ENCODE measurements at regions not wholly inside any gene's neighbourhood (a gene's known extent, or its start where the extent isn't known, plus 50 kb on each side); places are given as distances from the start of the nearest gene placed in this dataset.
A peak's percentile ranks its signal among the peaks of the same experiment; 100 is the strongest.

GRCh38 chr1:79364896-79365295 lies 358.4 kb upstream of the ADGRL4 start:
- Histone ChIP-seq H3K27me3 (ENCODE audit: control insufficient read depth in 5 of 5, insufficient read depth in 4 of 5, low read length in 5 of 5) (no peaks in the 10 kb centered on the region), H3K36me3 (ENCODE audit: control insufficient read depth in 5 of 5, insufficient read depth in 5 of 5, low read length in 5 of 5) (no peaks in the 10 kb centered on the region), H3K27ac (ENCODE audit: low read depth, low read length) (no peak overlapping the region), H3K9me3 (ENCODE audit: control insufficient read depth in 5 of 5, low read length in 5 of 5) (no peaks in the 10 kb centered on the region), H3K4me1 (ENCODE audit: control insufficient read depth in 5 of 5, insufficient read depth in 5 of 5, low read length in 5 of 5) (no peaks in the 10 kb centered on the region), H3K9ac (ENCODE audit: low read length in 5 of 5) (no peak overlapping the region), H3K4me3 (ENCODE audit: low read depth in 1 of 5, low read length in 5 of 5) (no peak overlapping the region)

- H3K27me3 ChIP-seq (ENCODE audit: control insufficient read depth in 5 of 5, insufficient read depth in 4 of 5, low read length in 5 of 5) = no peaks in the 10 kb centered on the region
- H3K4me3 ChIP-seq (ENCODE audit: low read depth in 1 of 5, low read length in 5 of 5) = no peak overlapping the region
- no peak overlapping the region for H3K27ac ChIP-seq (ENCODE audit: low read depth, low read length)
- H3K36me3 ChIP-seq (ENCODE audit: control insufficient read depth in 5 of 5, insufficient read depth in 5 of 5, low read length in 5 of 5) = no peaks in the 10 kb centered on the region
- H3K9ac ChIP-seq (ENCODE audit: low read length in 5 of 5) = no peak overlapping the region
- H3K9me3 ChIP-seq (ENCODE audit: control insufficient read depth in 5 of 5, low read length in 5 of 5) = no peaks in the 10 kb centered on the region
- H3K4me1 ChIP-seq (ENCODE audit: control insufficient read depth in 5 of 5, insufficient read depth in 5 of 5, low read length in 5 of 5) = no peaks in the 10 kb centered on the region
These were observed 356.9 kb upstream of the ADGRL4 start for GRCh38 chr1:79363430-79363829.

GRCh38 chr1:79362470-79362869 lies 355.9 kb upstream of the ADGRL4 start:
- no peak overlapping the region for H3K27ac ChIP-seq (ENCODE audit: low read depth, low read length)
- no peak overlapping the region for H3K9ac ChIP-seq (ENCODE audit: low read length in 5 of 5)
- H3K27me3 ChIP-seq (ENCODE audit: control insufficient read depth in 5 of 5, insufficient read depth in 4 of 5, low read length in 5 of 5) = no peaks in the 10 kb centered on the region
- H3K4me3 ChIP-seq (ENCODE audit: low read depth in 1 of 5, low read length in 5 of 5) = no peak overlapping the region
- H3K9me3 ChIP-seq (ENCODE audit: control insufficient read depth in 5 of 5, low read length in 5 of 5) = no peaks in the 10 kb centered on the region
- H3K4me1 ChIP-seq (ENCODE audit: control insufficient read depth in 5 of 5, insufficient read depth in 5 of 5, low read length in 5 of 5) = no peaks in the 10 kb centered on the region
- H3K36me3 ChIP-seq (ENCODE audit: control insufficient read depth in 5 of 5, insufficient read depth in 5 of 5, low read length in 5 of 5) = no peaks in the 10 kb centered on the region

DNA sequence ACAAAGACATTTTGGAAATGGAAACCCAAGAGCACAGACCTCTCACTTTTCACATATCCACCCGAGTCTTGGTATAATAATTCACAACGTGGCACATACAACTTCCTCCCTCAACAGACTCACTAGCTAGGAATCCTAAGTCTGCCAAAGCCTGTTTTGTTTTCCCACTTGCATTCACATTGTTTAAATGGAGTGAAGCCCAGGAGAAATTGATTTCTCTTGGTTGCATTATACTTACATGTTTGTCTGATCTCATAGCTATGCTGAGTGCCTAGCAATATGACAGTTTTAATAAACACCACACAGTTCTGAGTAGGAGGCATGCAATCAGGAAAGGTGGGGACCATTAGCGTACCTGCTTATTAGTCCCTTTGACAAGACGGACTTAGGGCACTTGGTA lies 348.6 kb upstream of the ADGRL4 start:
- no peaks in the 10 kb centered on the region for H3K27me3 ChIP-seq (ENCODE audit: control insufficient read depth in 5 of 5, insufficient read depth in 4 of 5, low read length in 5 of 5)
- H3K27ac ChIP-seq (ENCODE audit: low read depth, low read length) = no peak overlapping the region
- no peak overlapping the region for H3K4me3 ChIP-seq (ENCODE audit: low read depth in 1 of 5, low read length in 5 of 5)
- no peaks in the 10 kb centered on the region for H3K36me3 ChIP-seq (ENCODE audit: control insufficient read depth in 5 of 5, insufficient read depth in 5 of 5, low read length in 5 of 5)
- H3K9me3 ChIP-seq (ENCODE audit: control insufficient read depth in 5 of 5, low read length in 5 of 5) = no peaks in the 10 kb centered on the region
- no peak overlapping the region for H3K9ac ChIP-seq (ENCODE audit: low read length in 5 of 5)
- peaks cover 0 to 4% (median 0%) of the 10 kb centered on the region in 5 donors for H3K4me1 ChIP-seq (ENCODE audit: control insufficient read depth in 5 of 5, insufficient read depth in 5 of 5, low read length in 5 of 5)

GRCh38 chr1:79353224-79353623 lies 346.7 kb upstream of the ADGRL4 start:
- Histone ChIP-seq H3K4me3 (ENCODE audit: low read depth in 1 of 5, low read length in 5 of 5) (no peak overlapping the region), H3K27ac (ENCODE audit: low read depth, low read length) (no peak overlapping the region), H3K9me3 (ENCODE audit: control insufficient read depth in 5 of 5, low read length in 5 of 5) (no peaks in the 10 kb centered on the region), H3K4me1 (ENCODE audit: control insufficient read depth in 5 of 5, insufficient read depth in 5 of 5, low read length in 5 of 5) (peaks cover 0 to 4% (median 0%) of the 10 kb centered on the region in 5 donors), H3K9ac (ENCODE audit: low read length in 5 of 5) (no peak overlapping the region), H3K27me3 (ENCODE audit: control insufficient read depth in 5 of 5, insufficient read depth in 4 of 5, low read length in 5 of 5) (no peaks in the 10 kb centered on the region), H3K36me3 (ENCODE audit: control insufficient read depth in 5 of 5, insufficient read depth in 5 of 5, low read length in 5 of 5) (no peaks in the 10 kb centered on the region)

DNA sequence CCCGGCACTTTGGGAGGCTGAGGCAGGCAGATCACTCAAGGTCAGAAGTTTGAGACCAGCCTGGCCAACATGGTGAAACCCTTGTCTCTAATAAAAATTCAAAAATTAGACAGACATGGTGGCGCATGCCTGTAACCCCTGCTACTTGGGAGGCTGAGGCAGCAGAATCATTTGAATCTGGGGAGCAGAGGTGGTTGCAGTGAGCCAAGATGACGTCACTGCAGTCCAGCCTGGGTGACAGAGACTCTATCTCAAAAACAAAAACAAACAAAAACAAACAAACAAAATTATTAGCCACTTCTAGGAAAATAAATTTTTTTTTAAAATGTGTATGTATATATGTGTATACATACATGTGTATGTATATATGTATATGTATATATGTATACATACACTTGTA lies 320.3 kb upstream of the ADGRL4 start:
- Histone ChIP-seq H3K27me3 (ENCODE audit: control insufficient read depth in 5 of 5, insufficient read depth in 4 of 5, low read length in 5 of 5) (no peaks in the 10 kb centered on the region), H3K4me3 (ENCODE audit: low read depth in 1 of 5, low read length in 5 of 5) (no peak overlapping the region), H3K9ac (ENCODE audit: low read length in 5 of 5) (no peak overlapping the region), H3K9me3 (ENCODE audit: control insufficient read depth in 5 of 5, low read length in 5 of 5) (peaks cover 0 to 7% (median 0%) of the 10 kb centered on the region in 5 donors), H3K36me3 (ENCODE audit: control insufficient read depth in 5 of 5, insufficient read depth in 5 of 5, low read length in 5 of 5) (no peaks in the 10 kb centered on the region), H3K4me1 (ENCODE audit: control insufficient read depth in 5 of 5, insufficient read depth in 5 of 5, low read length in 5 of 5) (peaks cover 0 to 3% (median 0%) of the 10 kb centered on the region in 5 donors), H3K27ac (ENCODE audit: low read depth, low read length) (no peak overlapping the region)

DNA sequence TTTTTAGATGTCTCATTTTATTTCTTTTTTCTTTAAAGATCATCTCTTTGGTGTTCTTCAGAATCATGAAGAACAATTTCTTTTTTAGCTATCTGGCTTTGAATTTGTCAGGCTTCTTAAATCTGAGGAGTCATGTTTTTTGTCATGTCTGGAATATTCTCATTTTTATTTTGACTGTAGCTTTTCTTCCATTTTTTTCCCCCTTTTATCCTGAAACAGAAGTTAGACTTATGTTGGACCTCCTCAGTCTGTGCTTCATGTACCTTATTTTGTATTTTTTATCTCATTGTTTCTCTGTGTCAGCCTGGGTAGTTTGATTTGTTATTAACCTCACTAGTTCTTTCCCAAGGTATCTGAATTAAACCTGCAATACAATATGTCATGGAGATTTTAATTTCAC lies 319.2 kb upstream of the ADGRL4 start:
- no peak overlapping the region for H3K4me3 ChIP-seq (ENCODE audit: low read depth in 1 of 5, low read length in 5 of 5)
- no peak overlapping the region for H3K27ac ChIP-seq (ENCODE audit: low read depth, low read length)
- H3K36me3 ChIP-seq (ENCODE audit: control insufficient read depth in 5 of 5, insufficient read depth in 5 of 5, low read length in 5 of 5) = no peaks in the 10 kb centered on the region
- H3K4me1 ChIP-seq (ENCODE audit: control insufficient read depth in 5 of 5, insufficient read depth in 5 of 5, low read length in 5 of 5) = peaks cover 0 to 3% (median 0%) of the 10 kb centered on the region in 5 donors
- peaks cover 0 to 7% (median 0%) of the 10 kb centered on the region in 5 donors for H3K9me3 ChIP-seq (ENCODE audit: control insufficient read depth in 5 of 5, low read length in 5 of 5)
- no peaks in the 10 kb centered on the region for H3K27me3 ChIP-seq (ENCODE audit: control insufficient read depth in 5 of 5, insufficient read depth in 4 of 5, low read length in 5 of 5)
- no peak overlapping the region for H3K9ac ChIP-seq (ENCODE audit: low read length in 5 of 5)

- Histone ChIP-seq H3K4me1 (ENCODE audit: control insufficient read depth in 5 of 5, insufficient read depth in 5 of 5, low read length in 5 of 5) (peaks cover 0 to 3% (median 0%) of the 10 kb centered on the region in 5 donors), H3K36me3 (ENCODE audit: control insufficient read depth in 5 of 5, insufficient read depth in 5 of 5, low read length in 5 of 5) (no peaks in the 10 kb centered on the region), H3K4me3 (ENCODE audit: low read depth in 1 of 5, low read length in 5 of 5) (no peak overlapping the region), H3K9me3 (ENCODE audit: control insufficient read depth in 5 of 5, low read length in 5 of 5) (peaks cover 0 to 7% (median 0%) of the 10 kb centered on the region in 5 donors), H3K27me3 (ENCODE audit: control insufficient read depth in 5 of 5, insufficient read depth in 4 of 5, low read length in 5 of 5) (no peaks in the 10 kb centered on the region), H3K27ac (ENCODE audit: low read depth, low read length) (no peak overlapping the region), H3K9ac (ENCODE audit: low read length in 5 of 5) (no peak overlapping the region)
These were observed 318.6 kb upstream of the ADGRL4 start for GRCh38 chr1:79325126-79325525.

DNA sequence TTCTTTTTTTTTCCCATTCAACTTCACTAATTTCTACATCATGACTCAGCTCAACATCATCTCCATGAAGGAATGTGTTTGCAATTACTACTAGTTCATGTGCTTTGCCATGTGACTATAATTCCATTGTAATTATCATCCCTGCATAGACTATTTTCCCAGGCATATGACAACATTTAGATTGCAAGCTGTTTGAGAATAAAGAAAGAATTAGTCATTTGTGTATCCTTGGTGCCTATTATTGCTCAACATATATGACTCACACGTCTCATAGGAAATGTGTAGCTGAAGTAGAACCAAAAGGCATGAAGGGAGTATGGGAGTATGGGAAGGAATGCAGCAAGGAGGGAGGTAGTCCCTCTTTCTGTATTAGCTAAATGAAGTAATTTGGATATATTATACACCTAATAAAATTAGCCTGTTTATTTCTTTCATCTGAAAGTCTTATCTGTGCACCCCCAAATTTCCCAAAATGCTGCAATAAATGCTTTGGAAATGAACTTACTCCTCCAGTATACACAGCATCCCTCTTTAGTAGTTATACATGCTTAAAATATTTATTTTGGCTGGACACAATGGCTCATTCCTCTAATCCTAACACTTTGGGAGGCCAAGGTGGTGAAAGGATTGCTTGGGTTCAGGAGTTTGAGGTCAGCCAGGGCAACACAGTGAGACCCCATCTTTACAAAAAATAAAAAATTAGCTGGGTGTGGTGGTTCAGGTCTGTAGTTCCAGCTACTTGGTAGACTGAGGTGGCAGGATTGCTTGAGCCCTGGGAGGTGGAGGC lies 316.9 kb upstream of the ADGRL4 start:
- H3K4me3 ChIP-seq (ENCODE audit: low read depth in 1 of 5, low read length in 5 of 5) = no peak overlapping the region
- H3K27ac ChIP-seq (ENCODE audit: low read depth, low read length) = peak overlapping the region; percentile 24
- H3K4me1 ChIP-seq (ENCODE audit: control insufficient read depth in 5 of 5, insufficient read depth in 5 of 5, low read length in 5 of 5) = peaks cover 0 to 3% (median 0%) of the 10 kb centered on the region in 5 donors
- no peaks in the 10 kb centered on the region for H3K36me3 ChIP-seq (ENCODE audit: control insufficient read depth in 5 of 5, insufficient read depth in 5 of 5, low read length in 5 of 5)
- H3K9me3 ChIP-seq (ENCODE audit: control insufficient read depth in 5 of 5, low read length in 5 of 5) = peaks cover 0 to 7% (median 0%) of the 10 kb centered on the region in 5 donors
- H3K9ac ChIP-seq (ENCODE audit: low read length in 5 of 5) = no peak overlapping the region
- H3K27me3 ChIP-seq (ENCODE audit: control insufficient read depth in 5 of 5, insufficient read depth in 4 of 5, low read length in 5 of 5) = no peaks in the 10 kb centered on the region

DNA sequence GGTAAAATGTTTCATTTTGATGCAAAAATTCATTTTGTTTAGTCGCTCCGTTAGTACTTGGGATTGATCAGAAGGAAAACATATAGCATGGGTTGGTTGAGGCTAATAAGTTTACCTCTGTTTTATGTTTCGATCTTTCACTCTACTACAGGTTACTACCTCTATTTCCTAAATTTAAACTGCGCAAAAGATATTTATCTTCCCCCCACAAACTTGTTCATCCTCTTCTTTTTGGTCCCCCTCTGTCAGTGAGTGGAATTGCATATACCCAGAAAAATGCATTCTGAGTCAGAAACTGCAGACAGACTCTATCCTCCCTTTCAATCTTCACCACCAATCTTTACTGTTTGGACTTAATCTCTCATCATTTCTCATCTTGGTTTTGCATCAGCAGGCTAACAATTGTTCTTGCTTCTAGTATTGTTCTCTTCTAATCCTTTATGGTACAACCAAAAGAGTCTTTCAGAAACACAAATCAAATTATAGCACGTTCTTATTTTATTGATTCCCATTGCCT lies 316.0 kb upstream of the ADGRL4 start:
- H3K9me3 ChIP-seq (ENCODE audit: control insufficient read depth in 5 of 5, low read length in 5 of 5) = peaks cover 0 to 7% (median 0%) of the 10 kb centered on the region in 5 donors
- no peaks in the 10 kb centered on the region for H3K36me3 ChIP-seq (ENCODE audit: control insufficient read depth in 5 of 5, insufficient read depth in 5 of 5, low read length in 5 of 5)
- H3K4me3 ChIP-seq (ENCODE audit: low read depth in 1 of 5, low read length in 5 of 5) = no peak overlapping the region
- no peaks in the 10 kb centered on the region for H3K27me3 ChIP-seq (ENCODE audit: control insufficient read depth in 5 of 5, insufficient read depth in 4 of 5, low read length in 5 of 5)
- H3K9ac ChIP-seq (ENCODE audit: low read length in 5 of 5) = no peak overlapping the region
- H3K4me1 ChIP-seq (ENCODE audit: control insufficient read depth in 5 of 5, insufficient read depth in 5 of 5, low read length in 5 of 5) = peaks cover 0 to 3% (median 0%) of the 10 kb centered on the region in 5 donors
- H3K27ac ChIP-seq (ENCODE audit: low read depth, low read length) = peak overlapping the region; percentile 24
